Dermis microvascular lymphatic vessel endothelial cell (primary cell): ENCODE measurements at regions not wholly inside any gene's neighbourhood (a gene's known extent, or its start where the extent isn't known, plus 50 kb on each side); places are given as distances from the start of the nearest gene placed in this dataset.
"Not testable (repeated sequence)": the region's sequence is repeated elsewhere in the genome, so short reads cannot be mapped to it uniquely, and the experiment has no call there.

ENCODE experiments used
- DNase-seq, 2 donors: peaks; one replicate each; pipeline versions ENCODE4 v3.0.0 to v3.0.0-alpha.2; 2010; ENCODE audit warnings: low read depth in 2 of 2

- no peak for DNase-seq
Measured at GRCh38 chr4:103307453-103308247, 109.5 kb upstream of the CENPE start.

- DNase-seq, result no peak
Measured at GRCh38 chr4:103306870-103307375, 108.8 kb upstream of the CENPE start.

DNA sequence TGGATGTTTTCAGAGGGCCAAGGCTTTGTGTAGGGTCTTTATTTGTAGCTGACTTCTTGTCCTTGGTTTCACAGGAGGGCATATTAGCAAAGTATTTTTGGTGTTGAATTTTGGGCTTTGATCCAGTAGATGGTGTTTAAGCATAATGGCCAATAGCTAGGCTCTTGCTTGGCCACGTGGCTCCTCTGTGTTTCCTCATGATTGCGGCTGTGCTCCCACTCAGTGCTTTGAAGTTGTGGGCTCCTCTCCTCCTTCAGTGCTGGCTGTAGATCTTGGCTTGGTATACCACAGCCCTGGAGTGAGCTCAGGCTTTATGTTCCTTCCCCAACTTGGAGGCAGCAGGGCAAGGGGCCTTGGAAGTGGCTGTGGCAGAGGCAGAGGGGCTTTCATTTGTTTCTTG, 107.2 kb upstream of the CENPE start:
- no peak for DNase-seq

- DNase-seq, result no peak
Measured at GRCh38 chr4:103303011-103303410, 104.9 kb upstream of the CENPE start.

DNA sequence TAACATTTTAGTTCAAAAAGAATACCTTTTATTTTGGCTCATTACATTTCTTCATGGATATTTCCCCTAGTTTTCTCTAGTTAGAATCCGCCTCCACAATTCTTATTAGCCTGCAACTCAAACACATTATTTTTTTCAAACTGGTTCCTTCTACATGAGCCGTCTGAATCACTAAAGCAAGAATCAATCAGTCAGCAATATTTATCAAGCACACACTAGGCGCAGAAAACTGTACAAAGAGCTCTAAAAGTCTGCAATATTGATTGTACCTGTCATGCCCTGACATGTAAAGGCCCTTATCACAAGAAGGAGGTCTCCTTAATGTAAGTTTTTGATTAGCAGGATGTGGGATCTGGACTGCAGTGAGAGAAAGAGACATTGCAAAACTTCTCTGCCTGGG, 94.8 kb upstream of the CENPE start:
- no peak for DNase-seq

- no peak for DNase-seq
Measured at GRCh38 chr4:103292373-103292772, 94.2 kb upstream of the CENPE start.

DNA sequence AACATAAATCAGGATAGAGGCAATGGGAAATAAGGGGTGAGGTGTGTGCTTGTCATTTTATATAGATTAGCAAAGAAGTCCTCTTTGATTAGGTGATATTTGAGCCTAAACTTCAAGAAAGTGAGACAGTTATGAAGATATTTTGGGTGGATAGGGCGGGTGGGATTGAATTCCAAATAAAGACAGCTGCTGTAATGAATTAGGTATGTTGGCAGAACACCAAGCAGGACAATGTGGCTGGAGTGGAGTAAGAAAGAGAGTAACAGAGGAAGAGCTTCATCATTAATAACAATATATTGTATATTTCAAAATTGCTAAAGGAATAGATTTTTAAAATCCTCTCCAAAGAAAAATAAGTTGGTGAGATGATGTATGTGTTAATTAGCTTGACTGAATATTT, 91.0 kb upstream of the CENPE start:
- DNase-seq, result no peak

- DNase-seq, result no peak
Measured at GRCh38 chr4:103272174-103272573, 74.0 kb upstream of the CENPE start.

- no peak for DNase-seq
Measured at GRCh38 chr4:103268746-103269145, 70.6 kb upstream of the CENPE start.

- no peak for DNase-seq
Measured at GRCh38 chr4:103264905-103265304, 66.8 kb upstream of the CENPE start.

DNA sequence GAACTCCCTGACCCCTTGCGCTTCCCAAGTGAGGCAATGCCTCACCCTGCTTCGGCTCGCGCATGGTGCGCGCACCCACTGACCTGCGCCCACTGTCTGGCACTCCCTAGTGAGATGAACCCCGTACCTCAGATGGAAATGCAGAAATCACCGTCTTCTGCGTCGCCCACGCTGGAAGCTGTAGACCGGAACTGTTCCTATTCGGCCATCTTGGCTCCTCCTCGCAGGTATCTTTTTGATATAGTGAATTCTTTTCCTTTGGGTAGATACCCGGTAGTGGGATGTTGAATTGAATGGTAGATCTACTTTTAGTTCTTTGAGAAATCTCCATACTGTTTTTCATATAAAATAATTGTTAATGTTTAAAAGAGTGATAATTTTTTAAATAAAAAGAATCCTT, 57.9 kb upstream of the CENPE start:
- DNase-seq, result not testable (repeated sequence)
